GM21526 (cell line): ENCODE measurements at regions not wholly inside any gene's neighbourhood (a gene's known extent, or its start where the extent isn't known, plus 50 kb on each side); places are given as distances from the start of the nearest gene placed in this dataset.

ENCODE experiments used
- ATAC-seq: cut with Tn5 transposase; IDR thresholded peaks from one replicate; pipeline ENCODE4 v1.9.1; 2021; ENCODE audit warnings: moderate library complexity; ENCODE audit not compliant: unreplicated experiment, low FRiP score

DNA sequence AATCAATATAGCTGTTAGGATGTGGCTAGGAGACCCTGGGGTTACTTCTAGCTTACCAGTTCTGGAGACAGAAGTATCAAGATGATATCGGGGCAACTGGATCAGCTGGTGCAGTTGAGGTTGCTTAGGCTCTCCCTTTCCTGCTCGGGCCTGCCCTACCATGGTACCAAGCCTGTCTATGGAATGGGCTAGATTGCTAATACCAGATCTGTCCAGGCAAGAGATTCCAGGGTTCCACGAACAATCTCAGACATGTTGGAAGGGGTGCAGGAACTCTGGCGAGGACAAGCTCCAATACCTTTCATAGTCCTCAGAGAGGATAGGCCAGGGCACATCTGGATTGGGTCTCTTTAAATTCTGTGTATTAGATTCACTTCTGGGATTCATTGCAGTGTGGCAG, 53.8 kb downstream of the ADM start:
- ATAC-seq: no peak

DNA sequence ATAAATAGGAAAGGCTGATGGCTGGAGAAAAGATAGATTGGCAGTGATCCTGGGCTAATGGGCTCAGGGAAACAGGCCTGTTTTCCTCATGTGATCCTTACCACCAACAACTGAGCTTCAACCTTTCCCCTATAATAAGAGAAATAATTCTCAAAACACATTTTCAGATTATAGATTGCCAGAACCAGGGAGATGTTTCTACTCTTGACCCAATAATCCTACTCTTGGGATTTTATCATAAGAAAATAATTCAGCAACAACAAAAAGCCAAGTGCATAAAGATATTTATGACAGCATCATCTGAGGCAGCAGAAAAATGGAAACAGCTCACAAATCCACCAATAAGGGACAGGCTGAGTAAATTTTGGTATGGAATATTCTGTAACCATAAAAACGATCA, 54.3 kb downstream of the ADM start:
- no peak for ATAC-seq

DNA sequence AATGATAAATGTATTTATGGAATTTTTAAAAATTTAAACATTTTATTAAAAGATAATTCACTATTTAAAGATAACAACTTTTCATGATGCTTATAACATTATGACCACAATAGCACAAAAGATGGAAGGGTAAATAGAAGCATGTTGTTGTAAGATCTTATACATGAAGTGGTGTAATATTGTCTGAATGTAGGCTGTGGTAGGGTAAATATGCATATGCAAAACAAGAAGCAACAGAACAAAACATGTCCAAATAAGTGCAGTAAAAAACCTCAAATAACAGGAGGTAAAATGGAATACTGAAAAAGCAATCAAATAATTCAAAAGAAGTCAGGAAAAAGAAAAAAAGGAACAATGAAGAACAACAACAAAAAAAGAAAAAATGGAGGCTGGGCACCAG, 56.0 kb downstream of the ADM start:
- no peak for ATAC-seq

DNA sequence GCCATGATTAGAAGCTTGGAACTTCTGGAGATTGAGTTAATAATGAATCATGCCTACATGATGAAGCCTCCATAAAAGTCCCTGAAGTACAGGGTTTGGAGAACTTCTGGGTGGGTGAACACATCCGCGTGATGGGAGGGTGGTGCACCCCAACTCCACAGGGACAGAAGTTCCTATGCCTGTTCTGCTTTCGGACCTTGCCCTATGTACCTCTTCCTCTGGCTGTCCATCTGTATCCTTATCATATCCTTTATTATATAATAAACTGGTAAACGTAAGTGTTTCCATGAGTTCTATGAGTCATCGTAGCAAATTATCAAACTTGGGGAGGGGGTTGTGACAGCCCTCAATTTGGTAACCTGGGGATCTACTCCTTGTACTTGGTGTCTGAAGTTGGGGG, 60.2 kb downstream of the ADM start:
- no peak for ATAC-seq

DNA sequence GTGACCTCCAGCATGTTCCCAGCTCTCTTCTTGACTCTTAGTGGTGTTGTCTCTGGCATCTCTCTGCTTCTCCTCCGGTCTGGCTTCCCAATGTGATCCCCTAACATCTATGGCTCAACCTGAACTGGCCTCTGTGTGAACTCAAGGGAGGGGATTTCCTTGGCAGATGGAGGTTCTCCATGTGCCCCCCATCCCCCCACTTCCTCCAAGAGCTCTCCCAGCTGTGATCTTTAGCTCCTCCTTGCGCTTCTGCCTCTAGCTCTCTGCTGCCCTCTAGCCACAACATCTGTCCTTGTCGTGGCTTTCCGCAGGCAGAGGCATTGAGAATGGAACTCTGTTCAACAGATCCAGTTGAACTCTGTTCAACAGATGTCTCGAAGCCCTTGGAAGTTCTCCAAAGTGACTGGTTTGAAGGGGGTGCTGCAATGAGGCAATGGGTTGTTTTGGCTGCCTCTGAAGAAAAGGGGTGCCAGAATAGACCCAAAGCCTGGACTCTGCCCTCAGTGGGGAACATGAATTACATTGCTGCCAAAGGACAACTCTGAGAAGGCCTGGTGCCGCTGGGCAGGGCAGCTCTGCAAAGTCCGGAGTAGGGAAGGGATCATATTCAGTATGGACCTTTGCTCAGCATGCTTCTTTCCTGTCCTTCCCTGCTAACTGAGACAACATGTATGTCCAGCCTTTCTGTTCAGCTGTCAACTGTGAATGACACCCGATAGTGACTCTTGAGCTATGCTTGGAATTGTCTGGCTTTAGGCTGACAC, 61.9 kb downstream of the ADM start:
- ATAC-seq: peak; percentile 89

DNA sequence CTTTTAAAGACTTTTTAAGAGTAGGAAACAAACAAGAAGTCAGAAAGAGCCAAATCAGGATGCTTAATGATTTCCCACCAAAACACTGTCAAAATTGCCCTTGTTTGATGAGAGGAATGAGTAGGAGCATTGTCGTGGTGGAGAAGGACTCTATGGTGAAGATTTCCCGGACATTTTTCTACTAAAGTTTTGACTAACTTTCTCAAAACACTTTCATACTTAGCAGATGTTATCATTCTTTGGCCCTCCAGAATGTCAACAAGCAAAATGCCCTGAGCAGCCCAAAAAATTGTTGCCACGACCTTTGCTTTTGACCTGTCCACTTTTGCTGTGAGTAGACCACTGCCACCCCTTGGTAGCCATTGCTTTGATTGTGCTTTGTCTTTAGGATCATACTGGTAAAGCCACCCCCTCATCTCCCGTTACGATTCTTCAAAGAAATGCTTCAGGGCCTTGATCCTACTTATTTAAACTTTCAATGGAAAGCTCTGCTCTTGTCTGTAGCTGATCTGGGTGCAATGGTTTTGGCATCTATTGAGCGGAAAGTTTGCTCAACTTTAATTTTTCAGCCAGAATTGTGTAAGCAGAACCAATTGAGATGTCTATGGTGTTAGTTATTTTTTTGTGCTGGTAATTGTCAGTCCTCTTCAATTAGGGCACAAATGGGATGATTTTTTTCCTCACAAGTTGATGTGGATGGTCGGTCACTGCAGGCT, 67.2 kb downstream of the ADM start:
- ATAC-seq: no peak

DNA sequence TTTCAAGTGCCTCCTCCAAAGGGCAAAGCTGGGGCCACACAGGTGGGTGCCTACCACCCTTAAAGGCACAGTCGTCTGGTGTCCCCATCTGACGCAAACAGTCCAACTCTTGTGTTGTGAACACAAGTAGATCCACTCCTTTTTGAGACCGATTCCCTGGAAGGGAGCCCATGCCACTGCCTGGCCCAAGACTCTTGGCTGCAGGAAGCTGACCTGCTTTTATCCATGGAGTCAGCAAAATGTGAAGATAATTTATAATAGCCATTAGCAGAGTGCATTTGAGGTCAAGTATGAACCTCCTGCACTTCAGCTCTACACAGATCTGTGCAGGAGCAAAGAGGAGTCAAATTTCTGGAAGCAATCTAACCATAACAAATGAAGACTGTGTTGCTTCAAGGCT, 68.5 kb downstream of the ADM start:
- ATAC-seq: no peak

DNA sequence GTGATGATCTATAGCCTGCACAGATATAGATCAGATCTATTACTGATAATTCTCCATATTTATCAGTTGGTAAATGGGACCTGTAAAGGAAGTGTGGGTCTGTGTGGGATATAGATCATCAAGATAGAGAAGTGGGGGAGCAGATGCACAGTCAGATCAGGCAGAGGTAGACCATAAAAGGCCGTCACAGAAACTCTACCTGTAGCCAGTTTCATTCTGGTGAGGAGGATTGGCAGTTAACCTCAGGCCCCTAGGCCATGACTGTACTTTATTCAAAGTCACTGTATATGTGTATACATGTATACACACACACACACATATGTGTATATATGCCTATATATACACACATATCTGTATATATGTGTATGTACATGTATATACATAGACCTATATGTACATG, 69.1 kb downstream of the ADM start:
- no peak for ATAC-seq

DNA sequence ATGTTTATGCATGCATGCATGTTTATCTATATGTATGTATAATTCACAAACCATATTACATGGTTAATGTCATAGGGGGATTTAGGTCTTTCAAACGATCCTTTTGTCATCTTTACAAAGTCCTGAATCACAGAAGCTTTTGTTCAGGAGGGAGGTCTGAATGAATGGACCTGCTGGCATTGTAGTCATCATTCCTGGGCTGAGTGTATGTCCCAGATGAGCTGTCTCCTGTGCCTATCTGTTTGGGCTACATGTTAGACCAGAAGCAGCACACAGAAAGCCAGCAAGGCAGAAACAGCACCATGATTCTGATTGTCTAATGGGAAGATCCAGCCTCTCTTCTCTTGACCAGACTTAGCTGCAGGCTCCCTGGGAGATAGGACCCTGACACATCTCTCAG, 69.5 kb downstream of the ADM start:
- ATAC-seq: no peak

DNA sequence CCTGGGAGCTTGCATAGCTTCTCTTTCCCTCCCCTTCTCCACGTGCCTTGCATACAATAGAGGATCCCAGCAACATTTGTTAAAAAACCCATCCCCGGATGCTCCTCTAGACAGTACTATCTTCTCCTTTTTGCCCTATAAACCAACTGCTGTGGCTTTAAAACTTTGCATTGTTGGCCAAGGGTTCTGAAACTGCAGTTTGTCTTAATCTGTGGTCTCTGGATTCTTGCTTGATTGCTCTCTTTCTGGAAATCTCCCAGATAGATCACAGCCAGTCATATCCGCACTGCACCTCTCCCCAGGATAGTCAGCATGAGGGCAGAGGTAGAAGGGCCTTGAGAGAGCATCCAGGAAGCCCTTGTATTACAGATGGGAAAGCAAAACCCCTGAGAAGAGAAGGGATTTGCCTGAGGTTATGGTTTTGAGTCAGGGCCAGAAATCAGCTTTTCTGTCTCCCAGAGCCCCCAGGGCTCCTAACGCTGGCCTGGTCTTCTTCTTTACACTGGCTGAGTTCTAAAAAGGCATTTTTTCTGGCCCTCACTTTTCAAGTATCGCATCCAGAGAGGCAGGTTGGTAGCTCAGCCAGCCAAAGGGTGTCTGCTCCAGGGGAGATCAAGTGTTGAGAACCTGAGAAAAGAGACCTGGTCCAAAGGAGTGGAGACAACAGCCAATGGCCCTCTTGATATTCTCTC, 70.6 kb downstream of the ADM start:
- no peak for ATAC-seq

DNA sequence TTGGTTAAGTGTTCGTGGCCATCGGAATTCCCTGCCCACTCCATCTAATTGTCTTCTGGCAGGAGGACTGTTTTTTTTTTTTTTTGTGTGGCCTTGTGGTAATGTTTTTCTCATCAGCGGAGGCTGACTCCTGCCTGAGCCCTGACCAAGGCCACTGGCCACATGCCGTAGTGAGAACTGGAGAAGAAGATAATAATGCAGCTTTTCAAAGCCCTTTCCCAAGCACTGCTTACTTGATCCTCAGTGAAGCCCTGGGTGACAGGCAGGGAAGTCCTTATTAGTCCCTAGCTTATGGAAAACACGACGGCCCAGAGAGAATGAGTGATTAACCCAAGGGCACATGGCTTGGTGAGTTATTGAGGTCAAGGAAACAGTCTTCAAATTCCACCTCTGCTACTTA, 71.2 kb downstream of the ADM start:
- ATAC-seq: no peak

DNA sequence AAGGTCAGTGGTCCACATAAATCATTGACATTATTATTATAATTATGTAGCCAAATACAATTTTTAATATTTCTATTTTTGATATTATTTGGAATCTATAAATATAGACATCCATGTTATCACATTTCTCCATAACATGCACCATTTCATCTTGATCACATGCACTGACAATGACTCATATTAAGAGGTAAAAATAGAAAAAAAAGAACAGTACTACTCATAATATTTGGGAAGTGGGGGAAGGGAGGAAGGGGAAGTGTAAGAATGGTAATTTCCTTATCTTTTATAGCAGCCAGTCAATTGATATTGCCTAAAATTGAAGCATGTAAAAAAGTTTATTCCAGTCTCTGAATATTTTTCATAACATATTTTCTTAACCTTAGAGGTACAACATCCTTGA, 72.3 kb downstream of the ADM start:
- ATAC-seq: no peak

DNA sequence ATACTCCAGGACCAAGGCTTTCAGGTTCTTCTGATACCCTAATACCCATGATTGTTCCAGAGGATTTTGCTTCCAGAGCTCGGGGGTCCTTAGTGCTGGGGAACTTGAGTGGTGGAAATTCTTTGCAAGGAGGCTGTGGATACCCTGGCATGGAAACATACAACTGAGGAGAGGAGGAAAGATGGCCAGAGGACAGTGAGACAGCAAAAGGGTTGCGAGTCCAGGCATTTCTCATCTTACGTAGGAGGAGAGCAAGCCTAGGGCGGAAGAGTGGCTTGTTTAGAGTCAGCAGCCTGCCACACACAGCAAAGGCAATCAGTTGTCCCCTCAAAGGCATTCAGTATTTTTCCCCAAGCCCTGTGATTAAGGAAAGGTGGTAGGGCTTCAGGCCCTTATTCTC, 73.5 kb downstream of the ADM start:
- ATAC-seq: no peak

DNA sequence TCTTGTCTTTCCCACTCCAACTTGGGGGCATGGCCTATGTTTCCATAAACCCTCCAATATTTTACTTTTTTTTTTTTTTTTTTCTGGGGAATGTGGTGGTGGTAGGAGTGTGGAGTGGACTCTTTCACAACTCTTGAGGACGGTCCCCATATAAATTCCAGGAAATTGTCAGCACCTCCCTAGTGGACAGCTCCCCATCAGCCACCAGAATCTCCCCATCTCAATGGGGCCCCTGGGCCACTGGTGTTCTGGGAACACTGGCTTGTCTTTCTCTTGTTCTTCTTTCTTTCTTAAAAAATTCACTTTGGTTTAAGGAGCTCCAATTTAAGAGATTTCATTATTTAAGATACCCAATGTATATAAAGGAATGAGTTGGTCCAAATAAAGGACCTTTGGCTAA, 74.1 kb downstream of the ADM start:
- ATAC-seq: no peak

DNA sequence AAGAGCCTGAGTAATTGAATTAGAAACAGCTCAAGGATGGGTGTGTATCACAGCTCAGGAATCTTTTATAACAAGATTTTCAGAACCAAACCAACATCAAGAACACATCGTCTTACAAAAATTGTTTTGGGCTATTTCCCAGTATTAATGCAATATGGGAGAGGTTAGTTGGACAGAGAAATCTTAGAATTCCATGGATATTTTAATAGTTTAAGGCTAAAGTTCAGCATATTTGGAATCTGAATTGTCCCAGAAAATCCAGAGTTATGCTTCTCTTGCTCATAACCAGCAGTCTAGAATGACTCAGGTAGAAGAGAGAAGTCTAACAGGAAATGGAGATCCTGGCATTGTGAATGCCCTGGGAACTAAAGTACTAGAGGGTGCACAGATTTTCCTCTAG, 74.6 kb downstream of the ADM start:
- no peak for ATAC-seq

DNA sequence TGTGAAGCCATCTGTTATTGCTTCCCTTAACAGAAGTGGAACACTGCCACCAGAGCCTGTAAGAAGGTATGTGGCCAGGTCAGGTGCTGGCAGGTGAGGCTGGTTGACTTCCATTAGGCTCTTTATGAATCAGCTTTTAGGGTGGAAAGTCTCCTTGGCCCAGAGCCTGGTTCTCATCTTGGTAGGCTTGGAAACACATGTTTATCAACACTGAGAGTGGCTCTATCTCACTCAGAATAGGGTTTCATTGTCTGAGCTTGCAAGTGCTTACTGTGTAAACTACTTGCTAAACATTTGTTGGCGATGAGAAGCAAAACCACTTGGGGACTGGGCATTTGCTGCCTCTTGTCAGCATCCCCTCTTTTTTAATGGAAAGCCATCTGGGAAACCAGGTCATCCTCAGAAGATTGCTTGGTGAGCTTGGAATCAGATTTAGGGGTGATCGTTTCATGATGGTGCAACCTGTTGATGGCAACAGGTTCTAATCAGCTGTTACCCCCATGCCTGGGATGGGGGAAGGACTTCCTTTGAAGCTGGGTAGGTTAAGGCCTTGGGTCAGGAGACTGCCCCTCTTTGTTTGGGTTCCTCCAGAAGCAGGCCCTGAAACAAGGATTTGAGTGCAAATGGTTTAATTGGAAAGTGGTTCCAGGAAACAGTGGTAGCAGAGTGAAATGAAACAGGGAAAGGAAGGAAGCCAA, 75.0 kb upstream of the AMPD3 start:
- ATAC-seq: no peak

DNA sequence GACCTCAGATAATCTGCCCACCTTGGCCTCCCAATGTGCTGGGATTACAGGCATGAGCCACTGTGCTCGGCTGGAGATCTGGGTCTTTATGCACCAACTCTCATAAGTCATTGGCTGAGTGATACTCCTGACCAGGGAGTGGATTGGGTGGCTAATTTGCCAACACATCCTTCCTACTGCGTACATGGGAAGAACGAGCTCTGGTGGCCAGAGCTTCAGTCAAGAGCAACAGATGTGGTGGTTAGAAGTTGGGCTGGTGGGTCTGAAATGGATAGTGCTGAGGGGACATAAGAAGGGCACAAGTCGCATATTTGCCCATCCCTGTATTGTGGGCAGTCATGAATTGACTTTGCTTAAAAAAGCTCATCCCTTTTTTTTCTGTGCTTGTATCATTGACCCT, 74.1 kb upstream of the AMPD3 start:
- ATAC-seq: no peak

DNA sequence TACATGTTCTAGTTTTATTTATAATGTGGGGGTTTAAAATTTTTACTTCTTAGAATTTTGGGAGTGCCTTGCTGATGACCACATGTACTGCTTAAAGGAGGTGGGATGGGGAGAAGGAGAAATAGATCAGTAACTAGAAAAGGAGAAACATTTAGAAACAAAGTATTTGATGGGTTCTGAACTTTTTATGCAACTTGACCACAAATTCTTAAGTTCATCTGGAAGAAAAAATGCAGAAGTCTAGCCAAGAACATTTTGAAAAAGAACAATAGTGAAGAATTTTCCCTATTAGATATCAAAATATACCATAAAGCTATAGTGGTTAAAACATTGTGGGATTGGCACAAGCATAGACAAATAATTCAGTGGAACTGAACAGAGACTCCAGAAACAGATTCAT, 73.3 kb upstream of the AMPD3 start:
- ATAC-seq: no peak

DNA sequence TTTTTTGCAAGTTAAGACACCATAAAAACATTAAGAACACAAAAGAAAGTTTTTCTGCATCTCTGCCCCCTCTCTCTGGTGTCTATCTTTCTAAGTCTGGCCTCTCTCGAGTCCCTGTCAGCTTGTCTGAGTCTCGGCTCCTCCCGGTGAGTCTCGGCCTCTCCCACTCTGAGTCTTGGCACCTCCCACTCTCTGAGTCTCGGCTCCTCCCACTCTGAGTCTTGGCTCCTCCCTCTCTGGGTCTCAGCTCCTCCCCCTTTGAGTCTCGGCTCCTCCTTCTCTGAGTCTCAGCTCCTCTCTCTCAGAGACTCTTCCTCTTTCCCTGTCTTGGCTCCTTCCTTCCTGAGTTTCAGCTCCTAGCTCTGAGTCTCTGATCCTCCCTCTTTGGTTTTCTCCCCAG, 72.5 kb upstream of the AMPD3 start:
- no peak for ATAC-seq

DNA sequence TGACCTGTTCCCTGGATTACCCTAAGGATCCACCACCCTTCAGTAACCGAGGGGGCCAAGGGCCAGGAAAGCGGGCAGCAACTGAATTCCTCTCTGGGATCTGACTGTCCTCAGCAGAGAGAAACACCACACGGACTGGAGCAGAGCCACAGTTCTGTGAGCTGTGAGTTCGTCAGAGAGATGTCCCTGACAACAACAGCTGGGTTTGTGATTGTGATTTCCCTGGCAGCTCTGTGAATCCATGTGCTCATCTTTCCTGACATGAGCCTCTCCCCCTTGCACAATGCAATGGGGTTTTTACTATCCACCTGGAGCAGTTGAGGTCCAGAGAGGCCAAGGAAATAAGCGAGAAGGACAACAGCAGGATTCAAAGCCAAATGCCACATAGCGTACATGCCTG, 69.4 kb upstream of the AMPD3 start:
- no peak for ATAC-seq

DNA sequence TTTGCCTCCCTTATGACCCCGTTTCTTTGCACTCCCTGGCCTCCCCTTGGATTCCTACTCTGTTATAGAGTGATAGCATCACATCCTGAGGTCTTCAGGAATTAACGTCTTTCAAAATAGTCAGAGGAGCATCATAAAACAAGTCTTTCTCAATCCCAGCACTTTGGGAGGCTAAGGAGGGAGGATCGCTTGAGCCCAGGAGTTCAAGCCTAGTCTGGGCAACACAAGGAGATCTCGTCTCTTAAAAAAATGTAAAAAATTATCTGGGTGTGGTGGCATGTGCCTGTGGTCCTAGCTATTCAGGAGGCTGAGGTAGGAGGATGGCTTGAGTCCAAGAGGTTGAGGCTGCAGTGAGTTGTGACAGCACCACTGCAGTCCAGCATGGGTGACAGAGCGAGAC, 68.7 kb upstream of the AMPD3 start:
- no peak for ATAC-seq
